ENCODE measurements at regions not wholly inside any gene's neighbourhood (a gene's known extent, or its start where the extent isn't known, plus 50 kb on each side); places are given as distances from the start of the nearest gene placed in this dataset.

DNA sequence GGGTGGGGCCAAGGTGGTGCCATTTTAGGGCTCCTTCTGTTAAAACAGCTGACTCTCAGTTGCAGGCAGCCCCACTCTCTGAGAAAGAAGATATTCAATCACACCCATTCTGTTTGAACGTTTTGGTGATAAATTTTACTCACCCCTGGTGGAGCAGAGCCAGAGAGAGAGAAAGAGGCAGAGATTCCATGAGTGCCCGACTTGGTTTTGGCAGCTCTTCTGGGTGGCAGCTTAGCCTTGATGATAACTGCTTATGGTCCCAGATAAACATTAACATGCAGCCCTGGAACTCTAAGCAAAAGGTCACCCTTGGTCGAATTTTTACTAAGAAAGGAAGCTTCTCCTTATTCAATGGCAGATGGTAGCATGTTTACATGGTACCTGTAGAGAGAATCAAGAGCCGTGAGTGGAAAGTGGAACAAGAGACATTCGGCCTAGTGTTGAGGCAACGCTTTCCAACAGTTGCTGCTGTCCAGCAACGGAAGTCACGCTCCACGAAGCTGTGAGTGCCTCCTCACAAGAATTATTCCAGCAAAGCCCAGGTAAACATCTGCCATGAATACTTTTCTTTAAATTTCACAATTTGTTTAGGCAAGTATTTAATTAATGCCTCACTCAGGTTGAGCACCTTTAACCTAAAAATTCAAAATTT is 530.6 kb upstream of the ROBO2 start:
- TF ChIP-seq POLR2AphosphoS5 (IDR thresholded peaks at IDR 0.05) (no peak), POLR2A (IDR thresholded peaks at IDR 0.05) (no peak)
- TF ChIP-seq, protein P1, sequence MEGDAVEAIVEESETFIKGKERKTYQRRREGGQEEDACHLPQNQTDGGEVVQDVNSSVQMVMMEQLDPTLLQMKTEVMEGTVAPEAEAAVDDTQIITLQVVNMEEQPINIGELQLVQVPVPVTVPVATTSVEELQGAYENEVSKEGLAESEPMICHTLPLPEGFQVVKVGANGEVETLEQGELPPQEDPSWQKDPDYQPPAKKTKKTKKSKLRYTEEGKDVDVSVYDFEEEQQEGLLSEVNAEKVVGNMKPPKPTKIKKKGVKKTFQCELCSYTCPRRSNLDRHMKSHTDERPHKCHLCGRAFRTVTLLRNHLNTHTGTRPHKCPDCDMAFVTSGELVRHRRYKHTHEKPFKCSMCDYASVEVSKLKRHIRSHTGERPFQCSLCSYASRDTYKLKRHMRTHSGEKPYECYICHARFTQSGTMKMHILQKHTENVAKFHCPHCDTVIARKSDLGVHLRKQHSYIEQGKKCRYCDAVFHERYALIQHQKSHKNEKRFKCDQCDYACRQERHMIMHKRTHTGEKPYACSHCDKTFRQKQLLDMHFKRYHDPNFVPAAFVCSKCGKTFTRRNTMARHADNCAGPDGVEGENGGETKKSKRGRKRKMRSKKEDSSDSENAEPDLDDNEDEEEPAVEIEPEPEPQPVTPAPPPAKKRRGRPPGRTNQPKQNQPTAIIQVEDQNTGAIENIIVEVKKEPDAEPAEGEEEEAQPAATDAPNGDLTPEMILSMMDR (IDR thresholded peaks at IDR 0.05) = no peak
